ENCODE measurements at regions not wholly inside any gene's neighbourhood (a gene's known extent, or its start where the extent isn't known, plus 50 kb on each side); places are given as distances from the start of the nearest gene placed in this dataset.

DNA sequence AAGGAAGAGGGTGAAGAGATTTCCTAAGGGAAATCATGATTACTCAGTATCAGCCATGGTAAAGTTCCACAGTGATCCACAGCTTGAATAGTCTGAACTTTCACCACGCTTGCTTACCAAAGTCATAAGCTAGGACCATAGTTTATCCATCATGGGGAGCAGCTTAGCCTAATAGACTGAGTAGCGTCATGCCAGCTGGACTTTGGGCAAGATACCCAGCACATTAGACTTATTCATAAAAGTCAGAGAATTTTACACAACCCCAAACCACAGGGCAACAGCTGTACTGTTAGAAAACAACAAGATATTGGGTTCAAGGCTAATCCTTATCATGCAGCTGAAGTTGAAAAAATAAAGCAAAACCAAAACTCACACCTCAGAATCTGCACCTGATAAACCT lies 491.0 kb downstream of the XPNPEP1 start:
- H3K79me1 ChIP-seq (ENCODE audit: low read depth, low read length): no peaks in the 10 kb centered on the region
- no peak overlapping the region for H3K27ac ChIP-seq (ENCODE audit: low read depth, low read length)
- no peak overlapping the region for H2BK20ac ChIP-seq (ENCODE audit: low read length)
- no peak overlapping the region for H3K18ac ChIP-seq (ENCODE audit: extremely low read depth, low read length)
- no peak overlapping the region for H2AK5ac ChIP-seq (ENCODE audit: low read depth, low read length)
- H3K23me2 ChIP-seq (ENCODE audit: low read depth, low read length): no peaks in the 10 kb centered on the region
- no peak overlapping the region for H3K56ac ChIP-seq (replicated peaks; ENCODE audit: insufficient read length, low read depth, low read length)
- H4K91ac ChIP-seq (replicated peaks; ENCODE audit: insufficient read length, low read length): no peak overlapping the region
- no peak overlapping the region for H3K14ac ChIP-seq (ENCODE audit: insufficient read length)
- H4K8ac ChIP-seq (ENCODE audit: extremely low read depth, insufficient read depth, low read length): no peak overlapping the region
- no peak overlapping the region for H2BK15ac ChIP-seq (ENCODE audit: low read length)
- H3K23ac ChIP-seq (ENCODE audit: insufficient read length): no peak overlapping the region
- no peak overlapping the region for H3K4me3 ChIP-seq (ENCODE audit: extremely low read depth in 1 of 4, insufficient read depth in 2 of 4, low read depth in 3 of 4, low read length in 4 of 4)
- H3K36me3 ChIP-seq (ENCODE audit: control insufficient read depth in 2 of 4, insufficient read depth in 4 of 4, low read length in 3 of 4): no peaks in the 10 kb centered on the region
- FAIRE-seq (no peak), DNase-seq (ENCODE audit: low read depth in 1 of 2, low spot score in 2 of 2) (no peak)
- TF ChIP-seq CTBP2 (IDR thresholded peaks at IDR 0.05; ENCODE audit: borderline replicate concordance, insufficient read depth, insufficient read length, low read length) (no peak), RXRA (IDR thresholded peaks at IDR 0.05; ENCODE audit: insufficient read depth, low read depth, low read length) (no peak), CREB1 (IDR thresholded peaks at IDR 0.05) (no peak), KDM4A (IDR thresholded peaks at IDR 0.05; ENCODE audit: low read depth, low read length, severe bottlenecking) (no peak), CHD1 (IDR thresholded peaks at IDR 0.05; ENCODE audit: low read depth, low read length) (no peak), BRCA1 (IDR thresholded peaks at IDR 0.05; ENCODE audit: low read depth, low read length) (no peak), YY1 (IDR thresholded peaks at IDR 0.05; ENCODE audit: low read depth, low read length) (no peak), EZH2 (IDR thresholded peaks at IDR 0.05; ENCODE audit: low read depth, low read length, severe bottlenecking) (no peak), SIN3A (conservative IDR thresholded peaks at IDR 0.05 in 1 of 2, IDR thresholded peaks at IDR 0.05 in 1 of 2; ENCODE audit: low read depth in 1 of 2, low read length in 2 of 2) (no peak), RBBP5 (IDR thresholded peaks at IDR 0.05; ENCODE audit: borderline replicate concordance, low read depth, low read length) (no peak), JUN (IDR thresholded peaks at IDR 0.05; ENCODE audit: low read depth, low read length) (no peak)
- no peaks in the 10 kb centered on the region for H3K27me3 ChIP-seq (replicated peaks in 1 of 4; ENCODE audit: control insufficient read depth in 3 of 4, extremely low read depth in 1 of 4, insufficient read depth in 3 of 4, low read length in 3 of 4)
- POLR2A ChIA-PET (ENCODE audit: partially characterized antibody): no interaction called here
- no peak overlapping the region for H3K9ac ChIP-seq (replicated peaks in 1 of 4; ENCODE audit: extremely low read depth in 1 of 4, low read depth in 3 of 4, low read length in 3 of 4)
- WGBS, 2 experiments (ENCODE audit: extremely low coverage in 1 of 2, insufficient coverage in 1 of 2, insufficient read length in 1 of 2, insufficient replicate concordance in 2 of 2, low coverage in 1 of 2, low lambda C conversion rate in 2 of 2, missing lambda C conversion rate in 1 of 2): 97% methylated on average over 2 of the region's 2 CpGs; no CpG with 5 or more reads in 1 of the 2 experiments
- H2BK5ac ChIP-seq (ENCODE audit: low read depth, low read length): no peak overlapping the region
- CTCF ChIA-PET (ENCODE audit: partially characterized antibody): interaction anchor here (1.1 kb wide), 1 partner anchor 22 kb away, joined by 3 read pairs; no protein-coding TSS in a partner anchor
- no peak overlapping the region for H3K4me2 ChIP-seq (ENCODE audit: insufficient read depth in 1 of 2, low read depth in 2 of 2, low read length in 2 of 2)
- H3K9me3 ChIP-seq (ENCODE audit: insufficient read depth in 2 of 2, low read depth in 1 of 2, low read length in 1 of 2): no peaks in the 10 kb centered on the region
- H4K5ac ChIP-seq (ENCODE audit: insufficient read length, low read depth, low read length): no peak overlapping the region
- H3K4ac ChIP-seq (replicated peaks; ENCODE audit: insufficient read length, low read depth, low read length): no peak overlapping the region
- no peak overlapping the region for H2BK120ac ChIP-seq (replicated peaks; ENCODE audit: low read depth, low read length)
- H4K20me1 ChIP-seq (replicated peaks in 1 of 2; ENCODE audit: control insufficient read depth in 1 of 2, insufficient read depth in 2 of 2, low read length in 2 of 2): no peaks in the 10 kb centered on the region
- no peaks in the 10 kb centered on the region for H3K79me2 ChIP-seq (ENCODE audit: control insufficient read depth in 1 of 2, insufficient read depth in 2 of 2, low read length in 2 of 2)
- H3K4me1 ChIP-seq (replicated peaks in 1 of 4; ENCODE audit: control insufficient read depth in 3 of 4, insufficient read depth in 4 of 4, low read length in 3 of 4): no peaks in the 10 kb centered on the region
- H2AFZ ChIP-seq (ENCODE audit: low read length): no peak overlapping the region
- no peak overlapping the region for H2BK12ac ChIP-seq (ENCODE audit: low read depth, low read length)
